GM23338 (cell line): ENCODE measurements at regions not wholly inside any gene's neighbourhood (a gene's known extent, or its start where the extent isn't known, plus 50 kb on each side); places are given as distances from the start of the nearest gene placed in this dataset.

Experiments used
- ATAC-seq: fragments of 200-7000 bp; cut with Tn5 transposase; 3 replicates; pipeline ENCODE4 v1.9.1; 2020
- DNase-seq: peaks from one replicate; pipeline ENCODE4 v3.0.0-alpha.2; 2015; ENCODE audit warnings: low spot score
- H2AFZ ChIP-seq: fragments of 200-600 bp; sonication (generic); 2 replicates; pipeline ENCODE4 v1.8.0; 2016; ENCODE audit warnings: antibody characterized with exemption, mild to moderate bottlenecking, moderate library complexity
- H3F3A ChIP-seq: fragments of 200-600 bp; sonication (generic); replicated peaks from 2 replicates; pipeline ENCODE4 v1.8.0; 2017; ENCODE audit warnings: antibody characterized with exemption, mixed run types, low read depth
- H3K27ac ChIP-seq: fragments of 200-600 bp; sonication (generic); 2 replicates; pipeline ENCODE4 v1.6.1; 2016; ENCODE audit warnings: low read depth
- H3K27me3 ChIP-seq: fragments of 200-600 bp; sonication (generic); 2 replicates; pipeline ENCODE4 v1.8.0; 2016; ENCODE audit warnings: mild to moderate bottlenecking, mixed run types, moderate library complexity; ENCODE audit not compliant: insufficient read depth
- H3K36me3 ChIP-seq: fragments of 200-600 bp; sonication (generic); 2 replicates; pipeline ENCODE4 v1.8.0; 2016; ENCODE audit warnings: mild to moderate bottlenecking; ENCODE audit not compliant: insufficient read depth
- H3K4me1 ChIP-seq: fragments of 200-600 bp; sonication (generic); 2 replicates; pipeline ENCODE4 v1.8.0; 2016; ENCODE audit warnings: mild to moderate bottlenecking, moderate library complexity; ENCODE audit not compliant: insufficient read depth
- H3K4me2 ChIP-seq: fragments of 200-600 bp; sonication (generic); 2 replicates; pipeline ENCODE4 v1.7.1; 2017; ENCODE audit warnings: mixed run types
- H3K4me3 ChIP-seq: fragments of 200-600 bp; sonication (generic); 2 replicates; pipeline ENCODE4 v1.6.1; 2016; ENCODE audit warnings: mixed run types
- H3K79me2 ChIP-seq: fragments of 200-600 bp; sonication (generic); replicated peaks from 2 replicates; pipeline ENCODE4 v1.8.0; 2017; ENCODE audit warnings: mild to moderate bottlenecking; ENCODE audit not compliant: insufficient read depth
- H3K9me2 ChIP-seq: fragments of 200-600 bp; sonication (generic); 2 replicates; pipeline ENCODE4 v1.8.0; 2017; ENCODE audit not compliant: insufficient read depth
- H4K20me1 ChIP-seq: fragments of 200-600 bp; sonication (generic); replicated peaks from 2 replicates; pipeline ENCODE4 v1.8.0; 2017; ENCODE audit warnings: mild to moderate bottlenecking; ENCODE audit not compliant: insufficient read depth
- H3K27ac Mint-ChIP-seq: 2 replicates; pipeline ENCODE4 v1.8.0; 2020; ENCODE audit warnings: inconsistent platforms, mild to moderate bottlenecking, moderate library complexity, mixed read lengths
- H3K27me3 Mint-ChIP-seq: 3 replicates; pipeline ENCODE4 v1.8.0; 2022; ENCODE audit warnings: low read depth, mild to moderate bottlenecking, moderate library complexity, mixed read lengths, inconsistent platforms; ENCODE audit not compliant: insufficient read depth, poor library complexity
- H3K36me3 Mint-ChIP-seq: 3 replicates; pipeline ENCODE4 v1.8.0; 2021; ENCODE audit warnings: low read depth, mild to moderate bottlenecking, inconsistent platforms, moderate library complexity, mixed read lengths
- H3K4me1 Mint-ChIP-seq: 3 replicates; pipeline ENCODE4 v1.8.0; 2020; ENCODE audit warnings: mild to moderate bottlenecking, inconsistent platforms, mixed read lengths
- H3K4me3 Mint-ChIP-seq: 3 replicates; pipeline ENCODE4 v1.8.0; 2021; ENCODE audit warnings: moderate library complexity, mild to moderate bottlenecking, inconsistent platforms, mixed read lengths
- H3K9me3 Mint-ChIP-seq: 3 replicates; pipeline ENCODE4 v1.8.0; 2020; ENCODE audit warnings: moderate library complexity, mild to moderate bottlenecking, inconsistent platforms, mixed read lengths
- CREB1 ChIP-seq: fragments of 250-450 bp; sonication (Bioruptor Pico); IDR thresholded peaks from 2 replicates; pipeline ENCODE4 v1.5.0; 2020; ENCODE audit warnings: low read depth, mild to moderate bottlenecking, moderate library complexity
- POLR2AphosphoS5 ChIP-seq: IDR thresholded peaks from 2 replicates; pipeline ENCODE4 v1.6.1; 2016; ENCODE audit warnings: antibody characterized with exemption, low read depth
- STAT1 ChIP-seq: IDR thresholded peaks from one replicate; pipeline ENCODE4 v1.6.1; 2016; ENCODE audit warnings: antibody characterized with exemption; ENCODE audit not compliant: unreplicated experiment
- ZNF114 ChIP-seq: fragments of 250-450 bp; sonication (Bioruptor Pico); IDR thresholded peaks from 2 replicates; pipeline ENCODE4 v1.5.0; 2020; ENCODE audit warnings: mild to moderate bottlenecking, moderate library complexity
- ZNF331 ChIP-seq: fragments of 250-450 bp; sonication (Bioruptor Pico); IDR thresholded peaks from 2 replicates; pipeline ENCODE4 v1.5.0; 2020; ENCODE audit warnings: low read depth, mild to moderate bottlenecking, moderate library complexity
- TF ChIP-seq, protein P1 (sequence below): fragments of 250-450 bp; sonication (Bioruptor Pico); IDR thresholded peaks from 2 replicates; pipeline ENCODE4 v1.5.0; 2020; ENCODE audit warnings: mild to moderate bottlenecking, moderate library complexity
- TF ChIP-seq, protein P2 (sequence below): IDR thresholded peaks from one replicate; pipeline ENCODE4 v1.6.1; 2018; ENCODE audit warnings: antibody characterized with exemption; ENCODE audit not compliant: unreplicated experiment

DNA sequence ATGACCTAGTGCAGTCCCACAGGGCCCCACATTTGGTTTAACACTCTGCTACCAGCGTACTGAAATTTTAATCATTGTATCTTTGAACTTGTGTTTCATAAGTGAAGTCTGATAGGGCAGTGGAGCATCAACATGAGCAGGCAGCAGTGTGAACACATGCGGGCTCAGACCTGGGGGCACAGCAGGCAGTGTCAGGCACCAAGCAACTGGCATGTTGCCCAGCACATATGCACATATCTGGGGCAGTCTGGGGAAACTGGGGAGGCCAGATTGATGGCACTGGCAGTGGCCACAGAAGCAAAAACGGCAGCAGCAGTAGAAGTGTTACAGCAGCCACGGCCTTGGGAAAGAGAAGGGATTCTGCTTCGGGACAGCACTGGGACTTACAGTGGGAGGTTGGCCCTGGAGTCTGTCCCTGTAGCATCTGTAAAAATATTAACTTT, 353.9 kb upstream of the KCNMB2 start (continued):
- TF ChIP-seq, protein P1, sequence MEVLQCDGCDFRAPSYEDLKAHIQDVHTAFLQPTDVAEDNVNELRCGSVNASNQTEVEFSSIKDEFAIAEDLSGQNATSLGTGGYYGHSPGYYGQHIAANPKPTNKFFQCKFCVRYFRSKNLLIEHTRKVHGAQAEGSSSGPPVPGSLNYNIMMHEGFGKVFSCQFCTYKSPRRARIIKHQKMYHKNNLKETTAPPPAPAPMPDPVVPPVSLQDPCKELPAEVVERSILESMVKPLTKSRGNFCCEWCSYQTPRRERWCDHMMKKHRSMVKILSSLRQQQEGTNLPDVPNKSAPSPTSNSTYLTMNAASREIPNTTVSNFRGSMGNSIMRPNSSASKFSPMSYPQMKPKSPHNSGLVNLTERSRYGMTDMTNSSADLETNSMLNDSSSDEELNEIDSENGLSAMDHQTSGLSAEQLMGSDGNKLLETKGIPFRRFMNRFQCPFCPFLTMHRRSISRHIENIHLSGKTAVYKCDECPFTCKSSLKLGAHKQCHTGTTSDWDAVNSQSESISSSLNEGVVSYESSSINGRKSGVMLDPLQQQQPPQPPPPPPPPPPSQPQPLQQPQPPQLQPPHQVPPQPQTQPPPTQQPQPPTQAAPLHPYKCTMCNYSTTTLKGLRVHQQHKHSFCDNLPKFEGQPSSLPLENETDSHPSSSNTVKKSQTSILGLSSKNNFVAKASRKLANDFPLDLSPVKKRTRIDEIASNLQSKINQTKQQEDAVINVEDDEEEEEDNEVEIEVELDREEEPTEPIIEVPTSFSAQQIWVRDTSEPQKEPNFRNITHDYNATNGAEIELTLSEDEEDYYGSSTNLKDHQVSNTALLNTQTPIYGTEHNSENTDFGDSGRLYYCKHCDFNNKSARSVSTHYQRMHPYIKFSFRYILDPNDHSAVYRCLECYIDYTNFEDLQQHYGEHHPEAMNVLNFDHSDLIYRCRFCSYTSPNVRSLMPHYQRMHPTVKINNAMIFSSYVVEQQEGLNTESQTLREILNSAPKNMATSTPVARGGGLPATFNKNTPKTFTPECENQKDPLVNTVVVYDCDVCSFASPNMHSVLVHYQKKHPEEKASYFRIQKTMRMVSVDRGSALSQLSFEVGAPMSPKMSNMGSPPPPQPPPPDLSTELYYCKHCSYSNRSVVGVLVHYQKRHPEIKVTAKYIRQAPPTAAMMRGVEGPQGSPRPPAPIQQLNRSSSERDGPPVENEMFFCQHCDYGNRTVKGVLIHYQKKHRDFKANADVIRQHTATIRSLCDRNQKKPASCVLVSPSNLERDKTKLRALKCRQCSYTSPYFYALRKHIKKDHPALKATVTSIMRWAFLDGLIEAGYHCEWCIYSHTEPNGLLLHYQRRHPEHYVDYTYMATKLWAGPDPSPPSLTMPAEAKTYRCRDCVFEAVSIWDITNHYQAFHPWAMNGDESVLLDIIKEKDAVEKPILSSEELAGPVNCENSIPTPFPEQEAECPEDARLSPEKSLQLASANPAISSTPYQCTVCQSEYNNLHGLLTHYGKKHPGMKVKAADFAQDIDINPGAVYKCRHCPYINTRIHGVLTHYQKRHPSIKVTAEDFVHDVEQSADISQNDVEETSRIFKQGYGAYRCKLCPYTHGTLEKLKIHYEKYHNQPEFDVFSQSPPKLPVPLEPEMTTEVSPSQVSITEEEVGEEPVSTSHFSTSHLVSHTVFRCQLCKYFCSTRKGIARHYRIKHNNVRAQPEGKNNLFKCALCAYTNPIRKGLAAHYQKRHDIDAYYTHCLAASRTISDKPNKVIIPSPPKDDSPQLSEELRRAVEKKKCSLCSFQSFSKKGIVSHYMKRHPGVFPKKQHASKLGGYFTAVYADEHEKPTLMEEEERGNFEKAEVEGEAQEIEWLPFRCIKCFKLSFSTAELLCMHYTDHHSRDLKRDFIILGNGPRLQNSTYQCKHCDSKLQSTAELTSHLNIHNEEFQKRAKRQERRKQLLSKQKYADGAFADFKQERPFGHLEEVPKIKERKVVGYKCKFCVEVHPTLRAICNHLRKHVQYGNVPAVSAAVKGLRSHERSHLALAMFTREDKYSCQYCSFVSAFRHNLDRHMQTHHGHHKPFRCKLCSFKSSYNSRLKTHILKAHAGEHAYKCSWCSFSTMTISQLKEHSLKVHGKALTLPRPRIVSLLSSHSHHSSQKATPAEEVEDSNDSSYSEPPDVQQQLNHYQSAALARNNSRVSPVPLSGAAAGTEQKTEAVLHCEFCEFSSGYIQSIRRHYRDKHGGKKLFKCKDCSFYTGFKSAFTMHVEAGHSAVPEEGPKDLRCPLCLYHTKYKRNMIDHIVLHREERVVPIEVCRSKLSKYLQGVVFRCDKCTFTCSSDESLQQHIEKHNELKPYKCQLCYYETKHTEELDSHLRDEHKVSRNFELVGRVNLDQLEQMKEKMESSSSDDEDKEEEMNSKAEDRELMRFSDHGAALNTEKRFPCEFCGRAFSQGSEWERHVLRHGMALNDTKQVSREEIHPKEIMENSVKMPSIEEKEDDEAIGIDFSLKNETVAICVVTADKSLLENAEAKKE, result no peak
- TF ChIP-seq CREB1 (CRISPR knock-in tag) (no peak), POLR2AphosphoS5 (no peak), STAT1 (no peak)
- TF ChIP-seq, protein P2, sequence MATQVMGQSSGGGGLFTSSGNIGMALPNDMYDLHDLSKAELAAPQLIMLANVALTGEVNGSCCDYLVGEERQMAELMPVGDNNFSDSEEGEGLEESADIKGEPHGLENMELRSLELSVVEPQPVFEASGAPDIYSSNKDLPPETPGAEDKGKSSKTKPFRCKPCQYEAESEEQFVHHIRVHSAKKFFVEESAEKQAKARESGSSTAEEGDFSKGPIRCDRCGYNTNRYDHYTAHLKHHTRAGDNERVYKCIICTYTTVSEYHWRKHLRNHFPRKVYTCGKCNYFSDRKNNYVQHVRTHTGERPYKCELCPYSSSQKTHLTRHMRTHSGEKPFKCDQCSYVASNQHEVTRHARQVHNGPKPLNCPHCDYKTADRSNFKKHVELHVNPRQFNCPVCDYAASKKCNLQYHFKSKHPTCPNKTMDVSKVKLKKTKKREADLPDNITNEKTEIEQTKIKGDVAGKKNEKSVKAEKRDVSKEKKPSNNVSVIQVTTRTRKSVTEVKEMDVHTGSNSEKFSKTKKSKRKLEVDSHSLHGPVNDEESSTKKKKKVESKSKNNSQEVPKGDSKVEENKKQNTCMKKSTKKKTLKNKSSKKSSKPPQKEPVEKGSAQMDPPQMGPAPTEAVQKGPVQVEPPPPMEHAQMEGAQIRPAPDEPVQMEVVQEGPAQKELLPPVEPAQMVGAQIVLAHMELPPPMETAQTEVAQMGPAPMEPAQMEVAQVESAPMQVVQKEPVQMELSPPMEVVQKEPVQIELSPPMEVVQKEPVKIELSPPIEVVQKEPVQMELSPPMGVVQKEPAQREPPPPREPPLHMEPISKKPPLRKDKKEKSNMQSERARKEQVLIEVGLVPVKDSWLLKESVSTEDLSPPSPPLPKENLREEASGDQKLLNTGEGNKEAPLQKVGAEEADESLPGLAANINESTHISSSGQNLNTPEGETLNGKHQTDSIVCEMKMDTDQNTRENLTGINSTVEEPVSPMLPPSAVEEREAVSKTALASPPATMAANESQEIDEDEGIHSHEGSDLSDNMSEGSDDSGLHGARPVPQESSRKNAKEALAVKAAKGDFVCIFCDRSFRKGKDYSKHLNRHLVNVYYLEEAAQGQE, result no peak

DNA sequence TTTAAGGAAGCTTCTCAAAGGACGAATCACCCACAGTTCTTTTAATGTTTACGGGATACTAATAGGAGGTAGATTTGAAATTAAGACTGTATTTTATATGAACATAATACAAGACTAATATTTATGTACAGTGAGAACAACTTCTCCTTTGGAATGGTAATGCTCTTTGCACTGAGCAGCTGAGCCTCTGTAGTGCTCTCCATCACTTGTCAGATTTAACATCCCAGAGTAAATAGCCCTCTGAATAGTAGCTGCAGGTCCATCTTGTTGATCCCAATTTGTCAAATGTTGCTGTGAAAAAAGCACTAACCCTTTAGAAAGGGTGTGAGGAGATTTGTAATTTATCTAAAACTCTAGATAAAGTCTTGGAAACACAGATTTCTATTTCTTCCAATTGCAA, 351.4 kb upstream of the KCNMB2 start:
- peaks cover 15% of the 10 kb centered on the region for H3K4me1 ChIP-seq
- no peak overlapping the region for H3K4me3 ChIP-seq
- no peaks in the 10 kb centered on the region for H3K79me2 ChIP-seq
- Mint-ChIP-seq H3K27me3 (no peaks in the 10 kb centered on the region), H3K36me3 (no peaks in the 10 kb centered on the region), H3K4me1 (peaks cover 12% of the 10 kb centered on the region), H3K27ac (no peak overlapping the region), H3K4me3 (no peak overlapping the region), H3K9me3 (no peaks in the 10 kb centered on the region)
- H3K27me3 ChIP-seq, result no peaks in the 10 kb centered on the region
- no peaks in the 10 kb centered on the region for H3F3A ChIP-seq
- no peaks in the 10 kb centered on the region for H3K9me2 ChIP-seq
- H4K20me1 ChIP-seq, result no peaks in the 10 kb centered on the region
- no peak for TF ChIP-seq ZNF114 (CRISPR knock-in tag)
- no peak for TF ChIP-seq ZNF331 (CRISPR knock-in tag)
- TF ChIP-seq, protein P1, result no peak
- no peaks in the 10 kb centered on the region for H3K36me3 ChIP-seq
- no peak overlapping the region for H2AFZ ChIP-seq
- H3K27ac ChIP-seq, result no peak overlapping the region
- no peak overlapping the region for H3K4me2 ChIP-seq
- DNase-seq (no peak), ATAC-seq (no peak)
